Uterus (tissue), 2 donors: ENCODE measurements at regions not wholly inside any gene's neighbourhood (a gene's known extent, or its start where the extent isn't known, plus 50 kb on each side); places are given as distances from the start of the nearest gene placed in this dataset.

Source experiments
- POLR2A ChIP-seq, 2 donors: fragments of 450-650 bp; IDR thresholded peaks; one replicate each; pipeline ENCODE4 v1.6.1; 2016; ENCODE audit warnings: antibody characterized with exemption in 2 of 2, mild to moderate bottlenecking in 1 of 2, moderate library complexity in 1 of 2
- TF ChIP-seq, protein P1 (sequence below), 4 experiments: fragments of 200-600 bp in 2 of 4; fragments of 450-650 bp in 2 of 4; sonication (generic) in 2 of 4; IDR thresholded peaks; one replicate each; pipeline ENCODE4 v1.5.1; 2016 to 2019; ENCODE audit warnings: antibody characterized with exemption in 4 of 4, mild to moderate bottlenecking in 2 of 4, moderate library complexity in 1 of 4

DNA sequence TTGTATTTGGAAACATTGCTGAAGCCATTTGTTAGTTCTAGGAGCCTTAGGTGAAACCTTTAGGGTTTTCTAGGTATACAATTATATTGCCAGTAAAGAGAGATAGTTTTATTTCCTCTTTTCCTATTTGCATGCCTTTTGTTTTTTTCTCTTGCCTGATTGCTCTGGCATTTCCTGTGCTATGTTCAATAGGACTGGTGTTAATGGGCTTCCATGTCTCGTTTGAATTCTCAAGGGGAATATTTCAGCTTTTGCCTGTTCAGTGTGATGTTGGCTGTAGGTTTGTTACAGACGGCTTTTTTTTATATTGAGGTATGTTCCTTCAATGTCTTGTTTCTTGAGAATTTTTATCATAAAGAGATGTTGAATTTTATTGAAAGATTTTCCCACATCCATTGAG is 1054.9 kb upstream of the NXPH2 start:
- TF ChIP-seq, protein P1, sequence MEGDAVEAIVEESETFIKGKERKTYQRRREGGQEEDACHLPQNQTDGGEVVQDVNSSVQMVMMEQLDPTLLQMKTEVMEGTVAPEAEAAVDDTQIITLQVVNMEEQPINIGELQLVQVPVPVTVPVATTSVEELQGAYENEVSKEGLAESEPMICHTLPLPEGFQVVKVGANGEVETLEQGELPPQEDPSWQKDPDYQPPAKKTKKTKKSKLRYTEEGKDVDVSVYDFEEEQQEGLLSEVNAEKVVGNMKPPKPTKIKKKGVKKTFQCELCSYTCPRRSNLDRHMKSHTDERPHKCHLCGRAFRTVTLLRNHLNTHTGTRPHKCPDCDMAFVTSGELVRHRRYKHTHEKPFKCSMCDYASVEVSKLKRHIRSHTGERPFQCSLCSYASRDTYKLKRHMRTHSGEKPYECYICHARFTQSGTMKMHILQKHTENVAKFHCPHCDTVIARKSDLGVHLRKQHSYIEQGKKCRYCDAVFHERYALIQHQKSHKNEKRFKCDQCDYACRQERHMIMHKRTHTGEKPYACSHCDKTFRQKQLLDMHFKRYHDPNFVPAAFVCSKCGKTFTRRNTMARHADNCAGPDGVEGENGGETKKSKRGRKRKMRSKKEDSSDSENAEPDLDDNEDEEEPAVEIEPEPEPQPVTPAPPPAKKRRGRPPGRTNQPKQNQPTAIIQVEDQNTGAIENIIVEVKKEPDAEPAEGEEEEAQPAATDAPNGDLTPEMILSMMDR (IDR thresholded peaks at IDR 0.05): no peak
- no peak for TF ChIP-seq POLR2A (IDR thresholded peaks at IDR 0.05)
